ENCODE measurements at regions not wholly inside any gene's neighbourhood (a gene's known extent, or its start where the extent isn't known, plus 50 kb on each side); places are given as distances from the start of the nearest gene placed in this dataset.
"Not testable (repeated sequence)": the region's sequence is repeated elsewhere in the genome, so short reads cannot be mapped to it uniquely, and the experiment has no call there.

GRCh38 chr19:28730791-28731512, 482.0 kb downstream of the UQCRFS1 start:
- DNase-seq (ENCODE audit: low read depth), result no peak

DNA sequence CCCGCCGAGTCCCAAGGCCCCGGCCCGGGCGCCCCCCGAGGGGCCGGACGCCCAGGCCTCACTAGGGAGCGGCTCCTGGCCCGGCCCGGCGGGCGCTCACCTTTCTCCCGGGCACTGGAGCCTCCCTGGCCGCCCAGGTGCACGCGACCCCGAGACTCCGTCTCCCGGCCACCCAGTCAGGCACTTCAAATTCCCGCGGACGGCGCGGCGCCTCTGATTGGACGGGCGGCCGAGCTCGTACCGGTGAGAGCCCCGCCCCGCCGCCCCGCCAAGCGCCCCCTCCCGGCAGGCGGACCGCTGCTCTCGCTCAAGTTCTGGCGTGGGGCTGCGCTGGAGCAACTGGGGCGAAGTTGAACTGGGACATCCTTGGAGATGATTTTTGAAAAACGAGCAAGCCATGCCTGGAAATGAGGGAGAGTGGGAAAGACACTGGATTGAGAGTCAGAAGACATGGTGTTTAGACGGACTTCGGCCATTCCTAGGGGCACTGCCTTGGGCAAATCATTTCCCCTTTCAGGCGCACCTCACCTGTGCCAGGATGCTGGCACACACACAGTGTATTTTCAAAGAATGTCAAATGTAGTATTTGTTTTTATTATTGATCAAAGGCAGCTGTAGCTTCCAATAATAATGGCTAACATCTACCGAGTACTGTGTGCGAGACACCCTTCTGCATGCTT, 485.3 kb downstream of the UQCRFS1 start:
- DNase-seq (ENCODE audit: low read depth), result no peak

DNA sequence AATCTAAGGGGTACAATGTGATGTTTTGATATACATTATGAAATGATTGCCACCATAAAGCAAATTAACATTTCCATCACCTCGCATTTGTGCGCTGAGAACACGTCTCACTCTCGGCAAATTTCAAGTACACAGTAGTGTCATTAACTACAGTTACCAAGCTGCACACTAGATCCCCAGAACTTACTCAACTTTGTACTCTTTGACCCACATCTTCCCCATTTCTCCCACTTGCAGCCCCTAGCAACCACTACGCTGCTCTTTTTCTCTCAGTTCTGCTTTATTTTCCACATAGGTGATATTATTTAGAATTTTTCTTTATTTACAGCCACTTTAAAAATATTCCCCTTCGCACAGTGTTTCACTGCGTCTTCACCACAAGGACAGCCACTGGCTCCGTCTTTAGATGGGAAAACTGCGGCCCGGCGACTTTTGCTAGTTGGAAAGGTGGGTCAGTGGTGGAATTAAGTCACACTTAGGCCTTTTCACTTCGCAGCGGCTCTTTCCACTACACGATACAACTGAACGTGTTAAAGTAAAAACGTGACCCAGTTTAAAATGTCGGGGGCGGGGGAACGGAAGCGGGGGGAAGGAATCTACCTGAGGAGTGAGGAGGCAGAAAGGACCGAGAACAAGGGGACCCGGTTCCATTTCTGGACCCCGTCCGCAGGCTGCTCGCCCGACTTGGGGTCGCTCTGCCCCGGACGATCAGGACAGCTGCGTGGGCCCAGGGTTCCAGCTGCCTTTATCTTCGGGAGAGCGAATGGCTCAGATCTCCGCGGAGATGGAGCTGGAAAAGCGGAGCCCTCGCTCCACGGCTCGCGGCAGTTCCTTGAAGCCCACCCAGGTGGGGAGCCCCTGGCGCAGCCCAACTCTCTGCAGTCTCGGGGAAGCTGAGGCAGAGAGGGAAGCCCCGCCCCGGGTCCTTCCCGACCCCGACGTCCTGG, 486.1 kb downstream of the UQCRFS1 start:
- no peak for DNase-seq (ENCODE audit: low read depth)

DNA sequence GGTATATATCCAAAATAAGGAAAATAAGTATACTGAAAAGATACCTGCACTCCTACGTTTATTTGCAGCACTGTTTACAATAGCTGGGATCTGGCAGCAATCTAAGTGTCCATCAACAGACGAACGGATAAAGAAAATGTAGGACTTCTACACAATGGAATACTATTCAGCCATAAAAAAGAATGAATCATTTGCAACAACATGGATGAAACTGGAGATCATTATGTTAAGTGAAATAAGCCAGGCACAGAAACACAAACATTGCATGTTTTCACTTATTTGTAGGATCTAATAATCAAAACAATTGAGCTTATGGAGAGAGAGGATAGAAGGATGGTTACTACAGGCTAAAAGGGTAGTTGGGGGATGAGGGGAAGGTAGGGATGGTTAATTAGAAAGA, 494.0 kb downstream of the UQCRFS1 start:
- no peak for DNase-seq (ENCODE audit: low read depth)

DNA sequence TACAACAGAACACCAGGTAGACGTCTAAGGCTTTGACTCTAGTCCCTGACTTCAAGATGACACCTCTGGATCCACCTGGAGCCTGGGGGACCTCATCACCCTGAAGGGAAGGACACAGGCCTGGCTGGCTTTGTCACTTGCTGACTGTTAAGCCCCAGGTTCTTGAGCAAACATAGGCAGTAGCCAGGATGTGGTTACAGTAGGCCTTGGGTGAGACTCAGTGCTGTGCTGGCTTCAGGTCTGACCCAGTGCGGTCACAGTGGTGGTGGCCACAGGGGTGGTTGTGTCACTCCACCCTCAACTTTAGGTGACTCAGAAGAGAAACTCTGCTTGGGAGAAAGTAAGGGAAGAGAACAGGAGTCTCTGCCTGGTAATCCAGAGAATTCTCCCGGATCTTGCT, 497.8 kb downstream of the UQCRFS1 start:
- no peak for DNase-seq (ENCODE audit: low read depth)

GRCh38 chr19:28711411-28711810, 501.5 kb downstream of the UQCRFS1 start:
- DNase-seq (ENCODE audit: low read depth), result no peak

DNA sequence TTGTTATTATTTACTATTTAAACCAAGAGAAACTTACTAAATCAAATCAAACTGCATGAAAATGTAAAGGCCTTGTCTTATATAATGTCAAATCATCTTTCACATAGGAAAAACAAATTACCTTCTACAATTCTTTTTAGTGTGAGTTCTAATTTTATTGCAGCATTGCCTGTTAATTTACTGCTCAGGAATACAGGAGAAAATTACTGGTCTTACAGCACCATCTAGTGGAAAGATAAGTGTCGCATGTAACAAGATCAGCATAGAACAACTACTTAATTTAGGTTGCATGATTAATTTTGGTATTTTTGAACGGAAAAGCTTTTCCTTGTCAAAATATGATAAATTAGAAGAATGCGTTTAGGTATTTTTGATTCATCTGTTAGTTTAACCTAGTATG, 502.7 kb downstream of the UQCRFS1 start:
- DNase-seq (ENCODE audit: low read depth), result no peak

- DNase-seq (ENCODE audit: low read depth), result no peak
Measured at GRCh38 chr19:28706693-28707092, 506.3 kb downstream of the UQCRFS1 start.

- no peak for DNase-seq (ENCODE audit: low read depth)
Measured at GRCh38 chr19:28705008-28705407, 507.9 kb downstream of the UQCRFS1 start.

GRCh38 chr19:28703400-28703956, 509.5 kb downstream of the UQCRFS1 start:
- no peak for DNase-seq (ENCODE audit: low read depth)

GRCh38 chr19:28701491-28701890, 511.5 kb downstream of the UQCRFS1 start:
- no peak for DNase-seq (ENCODE audit: low read depth)

- no peak for DNase-seq (ENCODE audit: low read depth)
Measured at GRCh38 chr19:28700176-28700575, 512.8 kb downstream of the UQCRFS1 start.

DNA sequence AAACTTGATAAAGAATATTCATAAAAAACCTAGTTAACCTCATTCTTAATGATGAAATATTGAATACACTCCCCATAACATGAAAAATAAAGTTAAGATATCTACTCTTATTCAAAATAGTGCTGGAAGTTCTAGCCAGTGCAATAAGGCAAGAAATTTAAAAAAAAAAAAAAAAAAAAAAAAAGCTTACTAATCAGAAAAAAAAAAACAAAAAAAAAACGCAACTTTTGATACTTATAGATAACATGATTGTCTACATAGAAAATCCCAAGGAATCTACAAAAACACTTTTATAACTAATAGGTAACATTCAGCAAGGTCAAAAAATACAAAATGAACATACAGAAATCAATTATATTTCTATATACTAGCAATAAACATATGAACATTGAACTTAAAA, 515.6 kb downstream of the UQCRFS1 start:
- DNase-seq (ENCODE audit: low read depth), result no peak

DNA sequence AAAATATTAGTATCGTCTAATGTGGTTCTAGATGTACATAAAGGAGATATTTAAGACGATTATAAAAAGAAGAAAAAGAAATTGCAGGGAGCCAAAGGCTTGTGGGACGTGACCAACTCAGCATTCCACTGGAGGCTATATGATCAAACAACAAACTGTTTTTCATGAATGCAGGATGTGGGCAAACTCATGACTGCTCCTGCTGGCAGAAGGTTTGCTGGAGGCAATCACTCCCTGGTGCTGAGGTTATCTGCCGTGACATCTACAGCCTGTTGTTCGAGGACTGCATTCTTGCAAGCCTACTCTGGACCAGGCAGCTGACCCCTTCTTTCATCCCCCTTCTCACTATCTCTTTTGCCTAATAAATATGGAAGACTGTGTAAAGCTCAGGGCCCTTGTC, 518.1 kb downstream of the UQCRFS1 start:
- no peak for DNase-seq (ENCODE audit: low read depth)

GRCh38 chr19:28691683-28692082, 521.3 kb downstream of the UQCRFS1 start:
- no peak for DNase-seq (ENCODE audit: low read depth)

DNA sequence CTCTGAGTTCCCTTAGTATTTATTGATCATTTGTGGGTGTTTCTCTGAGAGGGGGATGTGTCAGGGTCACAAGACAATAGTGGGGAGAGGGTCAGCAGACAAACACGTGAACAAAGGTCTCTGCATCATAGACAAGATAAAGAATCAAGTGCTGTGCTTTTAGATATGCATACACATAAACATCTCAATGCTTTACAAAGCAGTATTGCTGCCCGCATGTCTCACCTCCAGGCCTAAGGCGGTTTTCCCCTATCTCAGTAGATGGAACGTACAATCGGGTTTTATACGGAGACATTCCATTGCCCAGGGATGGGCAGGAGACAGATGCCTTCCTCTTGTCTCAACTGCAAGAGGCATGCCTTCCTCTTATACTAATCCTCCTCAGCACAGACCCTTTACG, 523.5 kb downstream of the UQCRFS1 start:
- not testable (repeated sequence) for DNase-seq (ENCODE audit: low read depth)

- DNase-seq (ENCODE audit: low read depth), result no peak
Measured at GRCh38 chr19:28687296-28687695, 525.7 kb downstream of the UQCRFS1 start.

DNA sequence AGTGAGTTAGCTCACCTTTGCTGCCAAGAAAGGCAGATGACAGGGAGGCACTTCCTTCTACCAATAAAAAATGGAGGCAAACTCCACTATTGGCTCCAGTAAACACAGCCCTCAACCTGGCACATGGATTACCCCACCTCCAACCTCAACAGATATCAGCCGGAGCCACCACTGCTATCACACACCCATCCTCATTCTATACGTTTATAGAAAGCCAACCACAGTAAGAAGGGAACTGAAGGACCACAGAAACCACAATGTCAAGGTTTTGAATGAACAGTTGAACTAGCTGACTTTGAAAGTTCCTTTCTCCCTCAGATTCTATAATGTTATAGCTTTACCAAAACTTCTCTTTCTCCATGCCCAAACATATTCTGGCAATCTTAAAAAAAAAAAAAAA, 526.2 kb downstream of the UQCRFS1 start:
- DNase-seq (ENCODE audit: low read depth), result no peak

DNA sequence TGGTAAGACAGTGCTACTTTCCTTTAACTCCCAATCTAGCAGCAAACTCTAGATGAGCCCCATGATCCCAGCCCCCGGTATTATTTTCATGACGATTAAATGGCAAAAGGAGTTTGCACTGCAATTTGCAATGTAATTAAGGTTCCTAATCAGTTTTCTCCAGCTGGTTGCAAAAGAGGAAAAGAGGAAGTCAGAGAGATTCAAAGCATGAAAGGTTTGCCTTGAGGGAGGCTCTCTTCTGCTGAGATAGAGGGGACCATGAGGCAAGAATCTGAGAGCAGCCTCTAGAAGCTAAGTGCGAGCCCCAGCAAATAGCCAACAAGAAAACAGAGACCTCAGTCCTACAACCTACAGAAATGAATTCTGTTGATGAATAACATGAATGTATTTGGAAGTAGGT, 527.1 kb downstream of the UQCRFS1 start:
- no peak for DNase-seq (ENCODE audit: low read depth)

GRCh38 chr19:28685077-28685476, 527.9 kb downstream of the UQCRFS1 start:
- DNase-seq (ENCODE audit: low read depth), result not testable (repeated sequence)

GRCh38 chr19:28680111-28680510, 532.8 kb downstream of the UQCRFS1 start:
- DNase-seq (ENCODE audit: low read depth), result no peak

DNA sequence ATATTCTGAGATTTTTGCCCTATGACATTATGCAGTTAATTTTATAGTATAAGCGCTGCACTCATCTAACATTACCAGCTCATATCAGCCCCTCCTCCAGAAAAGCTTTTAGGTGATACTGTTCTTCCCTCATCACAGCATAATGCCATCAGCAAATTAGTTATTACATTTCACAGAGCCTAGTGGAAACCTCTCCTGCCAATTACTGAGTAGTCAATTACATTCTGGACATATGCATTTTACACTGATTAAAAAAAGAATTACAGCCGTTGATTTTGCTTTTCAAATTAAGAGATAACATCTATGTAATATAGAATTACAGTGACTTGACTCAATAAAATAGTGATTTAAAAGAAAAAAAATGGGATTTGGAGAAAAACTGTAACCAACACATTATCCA, 542.1 kb downstream of the UQCRFS1 start:
- DNase-seq (ENCODE audit: low read depth), result no peak

Data from stimulated activated CD8-positive, alpha-beta memory T cell treated with anti-CD3 and anti-CD28 coated beads, Interleukin-7, amount 100 ng/mL, for 24 hours (primary cell).